PC-3 (cell line): ENCODE measurements at regions not wholly inside any gene's neighbourhood (a gene's known extent, or its start where the extent isn't known, plus 50 kb on each side); places are given as distances from the start of the nearest gene placed in this dataset.

Source experiments
- ATAC-seq: fragments of 200-7000 bp; cut with Tn5 transposase; 2 replicates; pipeline ENCODE4 v1.9.1; 2020; ENCODE audit warnings: mild to moderate bottlenecking, moderate library complexity
- BruUV-seq: library from RNA; stranded (reverse); fragments of 400-500 nt; replicated peaks from 2 replicates; lab custom pipeline; 2021; lab: Mats Ljungman, UMichigan
- CTCF ChIA-PET: fragments of 300-600 bp; sonication (Branson Sonifier 250); formaldehyde crosslinking; loops from one replicate; lab custom pipeline; 2022; ENCODE audit warnings: antibody characterized with exemption; lab: Charles Lee
- POLR2A ChIA-PET: fragments of 300-600 bp; sonication (Branson Sonifier 250); formaldehyde crosslinking; loops from one replicate; lab custom pipeline; 2022; ENCODE audit warnings: antibody characterized with exemption; ENCODE audit not compliant: unreplicated experiment; lab: Charles Lee
- DNase-seq: peaks from one replicate; pipeline ENCODE4 v3.0.0-alpha.2; 2015
- H2AFZ ChIP-seq: fragments of 300-600 bp; sonication (generic); 2 replicates; pipeline ENCODE4 v1.6.0; 2016; ENCODE audit warnings: antibody characterized with exemption, low read length
- H3F3A ChIP-seq: fragments of 300-600 bp; sonication (generic); one replicate; pipeline ENCODE4 v1.6.0; 2017; ENCODE audit warnings: antibody characterized with exemption, low read length, control low read depth, mild to moderate bottlenecking; ENCODE audit not compliant: unreplicated experiment
- H3K27ac ChIP-seq: fragments of 300-600 bp; sonication (generic); 2 replicates; pipeline ENCODE4 v1.5.1; 2016; ENCODE audit warnings: mild to moderate bottlenecking, low read length
- H3K27me3 ChIP-seq: fragments of 300-600 bp; sonication (generic); 2 replicates; pipeline ENCODE4 v1.6.1; 2016; ENCODE audit warnings: low read length, mixed read lengths
- H3K36me3 ChIP-seq: fragments of 300-600 bp; sonication (generic); 2 replicates; pipeline ENCODE4 v1.6.1; 2016; ENCODE audit warnings: low read depth, mixed run types, low read length, mixed read lengths
- H3K4me1 ChIP-seq: fragments of 300-600 bp; sonication (generic); 2 replicates; pipeline ENCODE4 v1.5.1; 2016; ENCODE audit warnings: low read length; ENCODE audit not compliant: insufficient read depth
- H3K4me2 ChIP-seq: fragments of 300-600 bp; sonication (generic); 2 replicates; pipeline ENCODE4 v1.6.0; 2016; ENCODE audit warnings: low read length
- H3K4me3 ChIP-seq: fragments of 300-600 bp; sonication (generic); 2 replicates; pipeline ENCODE4 v1.5.1; 2016; ENCODE audit warnings: mild to moderate bottlenecking, low read length, mixed read lengths
- H3K79me2 ChIP-seq: fragments of 300-600 bp; sonication (generic); 2 replicates; pipeline ENCODE4 v1.6.1; 2017; ENCODE audit warnings: low read length, mixed read lengths
- H3K9ac ChIP-seq: fragments of 300-600 bp; sonication (generic); 2 replicates; pipeline ENCODE4 v1.6.0; 2016; ENCODE audit warnings: mild to moderate bottlenecking, low read length
- H3K9me2 ChIP-seq: fragments of 300-600 bp; sonication (generic); replicated peaks from 2 replicates; pipeline ENCODE4 v1.6.1; 2016; ENCODE audit warnings: mixed run types, low read length, mixed read lengths
- H3K9me3 ChIP-seq: fragments of 300-600 bp; sonication (generic); 2 replicates; pipeline ENCODE4 v1.6.1; 2016; ENCODE audit warnings: low read length, mixed read lengths
- H4K20me1 ChIP-seq: fragments of 300-600 bp; sonication (generic); 2 replicates; pipeline ENCODE4 v1.6.1; 2016; ENCODE audit warnings: low read length, mixed read lengths
- EZH2 ChIP-seq: fragments of 300-600 bp; sonication (generic); IDR thresholded peaks from one replicate; pipeline ENCODE4 v1.6.1; 2017; ENCODE audit warnings: antibody characterized with exemption, mild to moderate bottlenecking, low read length; ENCODE audit not compliant: unreplicated experiment
- EZH2phosphoT487 ChIP-seq: fragments of 300-600 bp; sonication (generic); IDR thresholded peaks from 2 replicates; pipeline ENCODE4 v1.6.1; 2018; ENCODE audit warnings: mild to moderate bottlenecking, antibody characterized with exemption, low read length, borderline replicate concordance
- intact Hi-C: fragments of 100-400 bp; cut with micrococcal nuclease; formaldehyde crosslinking; loops from 2 replicates; pipeline ENCODE4 v1.9.0; 2023
- TF ChIP-seq, protein P1 (sequence below): fragments of 300-600 bp; sonication (generic); conservative IDR thresholded peaks from 2 replicates; pipeline ENCODE4 v1.5.1; 2017; ENCODE audit warnings: antibody characterized with exemption, low read depth, mild to moderate bottlenecking, low read length

DNA sequence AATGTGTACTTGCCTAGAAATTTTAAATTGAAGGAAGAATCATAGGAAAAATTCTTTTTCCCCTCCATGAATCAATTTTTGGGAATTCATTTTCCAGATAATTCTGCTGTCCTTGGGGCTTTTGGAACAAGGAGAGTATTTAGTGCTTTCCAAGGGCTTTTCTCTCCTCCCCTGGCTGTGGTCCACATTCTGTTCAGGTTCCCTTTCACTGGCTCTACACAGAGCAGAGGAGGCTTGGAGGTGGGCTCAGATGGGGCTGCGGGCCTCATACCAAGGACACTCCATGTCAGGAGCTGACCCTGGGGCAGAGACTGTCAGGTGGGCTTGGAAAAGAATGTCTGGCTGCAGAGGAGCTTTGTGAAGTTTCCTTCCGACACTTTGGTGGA, 128.1 kb downstream of the GADD45G start:
- Histone ChIP-seq H3K9me2 (no peaks in the 10 kb centered on the region), H4K20me1 (no peaks in the 10 kb centered on the region), H3K27me3 (no peaks in the 10 kb centered on the region), H3K4me1 (peaks cover 8% of the 10 kb centered on the region), H3K27ac (no peak overlapping the region), H3K36me3 (no peaks in the 10 kb centered on the region), H3K9me3 (no peaks in the 10 kb centered on the region), H3K4me3 (no peak overlapping the region), H3K9ac (no peak overlapping the region), H3F3A (no peaks in the 10 kb centered on the region), H3K4me2 (no peak overlapping the region), H2AFZ (no peak overlapping the region), H3K79me2 (no peaks in the 10 kb centered on the region)
- no peak for ATAC-seq
- DNase-seq: no peak
- ChIA-PET CTCF (no interaction called here), POLR2A (no interaction called here)
- no TSS peak for BruUV-seq
- no peak for TF ChIP-seq EZH2phosphoT487
- no peak for TF ChIP-seq EZH2
- TF ChIP-seq, protein P1, sequence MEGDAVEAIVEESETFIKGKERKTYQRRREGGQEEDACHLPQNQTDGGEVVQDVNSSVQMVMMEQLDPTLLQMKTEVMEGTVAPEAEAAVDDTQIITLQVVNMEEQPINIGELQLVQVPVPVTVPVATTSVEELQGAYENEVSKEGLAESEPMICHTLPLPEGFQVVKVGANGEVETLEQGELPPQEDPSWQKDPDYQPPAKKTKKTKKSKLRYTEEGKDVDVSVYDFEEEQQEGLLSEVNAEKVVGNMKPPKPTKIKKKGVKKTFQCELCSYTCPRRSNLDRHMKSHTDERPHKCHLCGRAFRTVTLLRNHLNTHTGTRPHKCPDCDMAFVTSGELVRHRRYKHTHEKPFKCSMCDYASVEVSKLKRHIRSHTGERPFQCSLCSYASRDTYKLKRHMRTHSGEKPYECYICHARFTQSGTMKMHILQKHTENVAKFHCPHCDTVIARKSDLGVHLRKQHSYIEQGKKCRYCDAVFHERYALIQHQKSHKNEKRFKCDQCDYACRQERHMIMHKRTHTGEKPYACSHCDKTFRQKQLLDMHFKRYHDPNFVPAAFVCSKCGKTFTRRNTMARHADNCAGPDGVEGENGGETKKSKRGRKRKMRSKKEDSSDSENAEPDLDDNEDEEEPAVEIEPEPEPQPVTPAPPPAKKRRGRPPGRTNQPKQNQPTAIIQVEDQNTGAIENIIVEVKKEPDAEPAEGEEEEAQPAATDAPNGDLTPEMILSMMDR: no peak
- intact Hi-C loops: no loop called here

DNA sequence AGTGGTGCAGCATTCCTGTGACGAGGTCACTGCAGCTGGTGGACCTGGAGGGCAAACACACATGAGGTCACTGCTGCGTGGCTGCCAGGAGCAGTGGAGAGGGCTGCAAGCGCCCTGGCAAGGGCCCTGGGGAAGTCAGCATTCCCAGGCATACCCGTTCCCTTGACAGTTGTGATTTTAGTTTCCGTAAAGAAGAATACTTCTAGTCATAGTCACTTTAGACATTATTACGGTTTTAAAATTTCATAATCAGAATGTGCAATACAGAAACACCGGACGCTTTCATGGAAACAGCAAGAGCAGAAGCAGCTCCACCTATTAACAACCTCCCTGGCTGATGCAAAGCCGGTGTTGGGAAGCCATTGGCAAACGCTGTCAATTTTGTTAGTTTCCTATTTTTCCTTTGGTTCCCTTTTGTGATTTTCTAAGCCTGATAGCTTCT, 129.8 kb downstream of the GADD45G start:
- Histone ChIP-seq H3K27me3 (no peaks in the 10 kb centered on the region), H3K4me2 (no peak overlapping the region), H3K9me3 (no peaks in the 10 kb centered on the region), H3F3A (no peaks in the 10 kb centered on the region), H3K9me2 (no peaks in the 10 kb centered on the region), H3K27ac (no peak overlapping the region), H4K20me1 (no peaks in the 10 kb centered on the region), H3K4me3 (no peak overlapping the region), H3K36me3 (no peaks in the 10 kb centered on the region), H3K9ac (no peak overlapping the region), H3K4me1 (peaks cover 8% of the 10 kb centered on the region), H2AFZ (no peak overlapping the region), H3K79me2 (no peaks in the 10 kb centered on the region)
- DNase-seq (no peak), ATAC-seq (no peak)
- CTCF ChIA-PET: no interaction called here
- intact Hi-C loops: no loop called here
- POLR2A ChIA-PET: no interaction called here
- no TSS peak for BruUV-seq
- TF ChIP-seq EZH2: no peak

DNA sequence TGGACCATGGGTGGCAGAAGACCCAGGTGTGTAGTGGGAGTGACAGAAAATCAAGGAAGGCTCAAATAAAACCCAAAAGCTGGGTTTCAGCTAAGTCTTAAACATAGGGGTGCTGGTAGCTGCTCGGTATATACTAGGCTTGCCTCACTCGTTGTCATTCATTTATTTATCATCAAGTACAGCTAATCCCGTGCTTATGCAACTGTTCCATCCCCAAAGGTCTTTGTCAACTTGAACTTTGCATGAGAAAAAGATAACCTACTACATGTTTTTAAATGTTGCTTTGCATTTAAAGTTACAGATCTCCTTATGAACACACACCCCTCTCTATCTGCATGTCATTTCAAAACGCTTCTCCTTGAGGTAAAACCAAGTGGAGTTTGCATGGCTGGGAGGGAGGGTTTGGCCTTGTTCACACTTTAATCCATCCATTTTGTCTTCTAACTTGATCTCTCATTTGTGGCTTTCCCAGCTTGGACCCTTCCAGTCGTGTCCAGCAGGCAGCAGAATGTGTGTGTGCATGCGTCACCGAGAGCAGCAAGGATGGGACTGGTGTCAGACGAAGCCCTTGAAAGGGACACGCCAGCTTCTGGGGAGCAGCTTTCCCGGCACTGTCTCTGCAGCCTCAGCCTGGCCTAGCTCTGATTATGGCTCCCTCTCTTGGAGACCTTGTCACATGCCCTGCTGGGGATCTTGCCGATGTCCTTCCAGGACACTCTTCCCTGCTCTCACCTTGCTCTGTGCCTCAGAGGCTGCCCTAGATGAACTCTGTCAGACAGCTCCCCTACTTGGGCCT, 133.5 kb downstream of the GADD45G start:
- no peaks in the 10 kb centered on the region for H3K27me3 ChIP-seq
- H3K36me3 ChIP-seq: no peaks in the 10 kb centered on the region
- DNase-seq (no peak), ATAC-seq (no peak)
- H3K79me2 ChIP-seq: no peaks in the 10 kb centered on the region
- no peaks in the 10 kb centered on the region for H4K20me1 ChIP-seq
- CTCF ChIA-PET: no interaction called here
- no peak for TF ChIP-seq EZH2phosphoT487
- no peak for TF ChIP-seq EZH2
- TF ChIP-seq, protein P1: no peak
- H3K9ac ChIP-seq: no peak overlapping the region
- no TSS peak for BruUV-seq
- no peaks in the 10 kb centered on the region for H3K9me2 ChIP-seq
- no peaks in the 10 kb centered on the region for H3K4me1 ChIP-seq
- H3K4me3 ChIP-seq: no peak overlapping the region
- no peak overlapping the region for H3K4me2 ChIP-seq
- intact Hi-C loops: no loop called here
- H2AFZ ChIP-seq: no peak overlapping the region
- H3F3A ChIP-seq: no peaks in the 10 kb centered on the region
- H3K9me3 ChIP-seq: no peaks in the 10 kb centered on the region
- no peak overlapping the region for H3K27ac ChIP-seq
- POLR2A ChIA-PET: no interaction called here
